Osteoblast (primary cell): ENCODE measurements at regions not wholly inside any gene's neighbourhood (a gene's known extent, or its start where the extent isn't known, plus 50 kb on each side); places are given as distances from the start of the nearest gene placed in this dataset.

Experiments
- DNase-seq: peaks from one replicate; pipeline ENCODE4 v3.0.0; 2011; ENCODE audit warnings: low spot score, mixed read lengths; ENCODE audit not compliant: insufficient read length; ENCODE audit errors: missing footprints
- H2AFZ ChIP-seq: 2 replicates; pipeline ENCODE4 v1.6.0; 2011; ENCODE audit warnings: mild to moderate bottlenecking, low read length
- H3K27ac ChIP-seq: 2 replicates; pipeline ENCODE4 v1.5.1; 2011; ENCODE audit warnings: mild to moderate bottlenecking, low read depth, low read length, moderate library complexity
- H3K27me3 ChIP-seq: 2 replicates; pipeline ENCODE4 v1.6.0; 2012; ENCODE audit warnings: mild to moderate bottlenecking, control low read depth, inconsistent platforms, low read length, moderate library complexity; ENCODE audit not compliant: insufficient read depth
- H3K36me3 ChIP-seq: 2 replicates; pipeline ENCODE4 v1.5.1; 2011; ENCODE audit warnings: mild to moderate bottlenecking, low read length, control low read depth, moderate library complexity; ENCODE audit not compliant: insufficient read depth
- H3K4me1 ChIP-seq: 2 replicates; pipeline ENCODE4 v1.5.1; 2011; ENCODE audit warnings: mild to moderate bottlenecking, low read length, control low read depth, moderate library complexity; ENCODE audit not compliant: insufficient read depth
- H3K4me2 ChIP-seq: 2 replicates; pipeline ENCODE4 v1.6.0; 2011; ENCODE audit warnings: mild to moderate bottlenecking, low read length; ENCODE audit not compliant: insufficient read depth
- H3K4me3 ChIP-seq: fragments of 200-600 bp; sonication (generic); 3 replicates; pipeline ENCODE4 v1.5.1; 2012; ENCODE audit warnings: mild to moderate bottlenecking, low read length, inconsistent platforms; ENCODE audit not compliant: insufficient read depth
- H3K79me2 ChIP-seq: 2 replicates; pipeline ENCODE4 v1.6.0; 2012; ENCODE audit warnings: mild to moderate bottlenecking, low read length, control low read depth, inconsistent platforms; ENCODE audit not compliant: insufficient read depth
- H3K9me3 ChIP-seq: 2 replicates; pipeline ENCODE4 v1.5.1; 2011; ENCODE audit warnings: low read depth, low read length, control low read depth
- H4K20me1 ChIP-seq: 2 replicates; pipeline ENCODE4 v1.6.0; 2012; ENCODE audit warnings: mild to moderate bottlenecking, low read length, control low read depth; ENCODE audit not compliant: insufficient read depth
- CTCF ChIP-seq: IDR thresholded peaks from 2 replicates; pipeline ENCODE4 v1.5.1; 2011; ENCODE audit warnings: mild to moderate bottlenecking, low read depth, low read length, moderate library complexity; ENCODE audit errors: extremely low read depth

- Histone ChIP-seq H3K27me3 (no peaks in the 10 kb centered on the region), H3K4me3 (no peak overlapping the region), H3K36me3 (no peaks in the 10 kb centered on the region), H3K4me1 (no peaks in the 10 kb centered on the region), H3K9me3 (no peaks in the 10 kb centered on the region), H3K79me2 (no peaks in the 10 kb centered on the region), H3K27ac (no peak overlapping the region), H3K4me2 (no peak overlapping the region), H4K20me1 (no peaks in the 10 kb centered on the region), H2AFZ (no peak overlapping the region)
- no peak for TF ChIP-seq CTCF
- DNase-seq, result no peak
Measured at GRCh38 chr4:156336511-156336910, 382.8 kb upstream of the CTSO start.

GRCh38 chr4:156335721-156336120 is 382.1 kb upstream of the CTSO start:
- Histone ChIP-seq H3K4me1 (no peaks in the 10 kb centered on the region), H4K20me1 (no peaks in the 10 kb centered on the region), H3K36me3 (no peaks in the 10 kb centered on the region), H3K4me3 (no peak overlapping the region), H3K79me2 (no peaks in the 10 kb centered on the region), H3K27me3 (no peaks in the 10 kb centered on the region), H3K27ac (no peak overlapping the region), H3K9me3 (no peaks in the 10 kb centered on the region), H2AFZ (no peak overlapping the region), H3K4me2 (no peak overlapping the region)
- no peak for TF ChIP-seq CTCF
- DNase-seq, result no peak

- no peaks in the 10 kb centered on the region for H3K36me3 ChIP-seq
- peaks cover 6% of the 10 kb centered on the region for H3K4me1 ChIP-seq
- no peaks in the 10 kb centered on the region for H3K79me2 ChIP-seq
- no peak for DNase-seq
- no peaks in the 10 kb centered on the region for H3K27me3 ChIP-seq
- H2AFZ ChIP-seq, result peak overlapping the region; percentile 69
- H3K4me3 ChIP-seq, result no peak overlapping the region
- H3K4me2 ChIP-seq, result no peak overlapping the region
- no peaks in the 10 kb centered on the region for H4K20me1 ChIP-seq
- no peaks in the 10 kb centered on the region for H3K9me3 ChIP-seq
- no peak overlapping the region for H3K27ac ChIP-seq
- no peak for TF ChIP-seq CTCF
Measured at GRCh38 chr4:156330436-156331031, 376.9 kb upstream of the CTSO start.

- DNase-seq, result peak; percentile 3
- Histone ChIP-seq H3K79me2 (no peaks in the 10 kb centered on the region), H3K4me3 (no peak overlapping the region), H3K27me3 (no peaks in the 10 kb centered on the region), H3K4me2 (peak overlapping the region; percentile 18), H3K36me3 (no peaks in the 10 kb centered on the region), H2AFZ (peak overlapping the region; percentile 69), H4K20me1 (no peaks in the 10 kb centered on the region), H3K9me3 (no peaks in the 10 kb centered on the region), H3K27ac (no peak overlapping the region), H3K4me1 (peaks cover 6% of the 10 kb centered on the region)
- TF ChIP-seq CTCF, result no peak
Measured at GRCh38 chr4:156329779-156330178, 376.1 kb upstream of the CTSO start.
